ENCODE measurements at regions not wholly inside any gene's neighbourhood (a gene's known extent, or its start where the extent isn't known, plus 50 kb on each side); places are given as distances from the start of the nearest gene placed in this dataset.

DNA sequence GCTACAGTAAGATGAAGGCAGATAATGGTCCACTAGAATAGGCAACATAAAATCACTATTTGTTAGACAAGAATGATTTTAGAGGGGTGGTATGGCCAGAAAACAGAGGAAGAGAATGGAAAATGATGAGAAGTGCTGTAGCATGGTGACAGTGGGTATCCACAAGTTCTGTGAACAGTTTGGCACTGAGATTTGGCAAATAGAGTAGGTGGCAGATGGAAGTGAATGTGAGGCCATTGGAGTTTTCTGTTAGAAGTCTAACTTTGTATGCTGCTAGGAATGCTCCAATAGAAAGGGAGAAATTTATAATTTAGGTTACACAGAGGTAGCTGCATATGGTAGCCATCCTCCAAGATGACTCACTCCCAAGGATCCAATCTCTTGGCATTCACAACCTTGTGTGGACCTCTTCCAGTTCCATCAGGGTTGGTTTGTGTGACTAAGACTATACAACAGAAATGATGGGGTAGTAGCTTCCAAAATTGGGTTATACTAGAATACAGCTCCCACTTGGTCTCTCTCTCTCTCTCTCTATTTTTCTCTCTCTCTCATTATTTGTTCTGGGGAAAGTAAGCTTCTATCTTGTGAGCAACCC lies 646.9 kb upstream of the ZNF608 start:
- DNase-seq = no peak

DNA sequence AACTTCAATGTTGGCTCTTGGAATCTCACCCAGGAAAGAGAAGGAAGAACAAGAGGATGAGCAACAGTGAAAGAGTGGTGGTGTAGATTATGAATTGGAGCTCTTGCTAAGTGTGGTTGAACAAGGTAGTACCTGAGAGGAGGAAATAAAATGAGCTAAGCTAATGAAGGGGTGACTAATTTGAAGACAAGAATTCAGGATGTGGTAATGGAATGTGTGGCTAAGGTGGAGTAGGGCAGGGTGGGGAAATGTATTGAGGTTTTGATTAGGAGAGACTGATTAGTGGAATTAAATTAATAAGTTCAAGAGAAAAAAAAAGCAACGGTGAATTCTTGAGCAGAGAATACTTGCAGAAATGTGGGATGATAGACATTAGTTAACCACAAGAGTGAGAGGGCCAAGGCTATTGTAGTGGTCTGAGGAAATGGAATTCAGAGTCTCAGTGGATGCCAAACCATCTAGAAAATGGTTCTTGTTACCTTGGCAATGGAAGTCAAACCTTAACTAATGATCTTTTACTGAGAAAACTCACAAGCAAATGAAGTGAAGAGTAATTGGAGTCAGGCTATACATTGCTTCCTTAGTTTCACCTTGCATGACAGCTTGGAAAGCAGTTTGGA lies 648.3 kb upstream of the ZNF608 start:
- DNase-seq = no peak

DNA sequence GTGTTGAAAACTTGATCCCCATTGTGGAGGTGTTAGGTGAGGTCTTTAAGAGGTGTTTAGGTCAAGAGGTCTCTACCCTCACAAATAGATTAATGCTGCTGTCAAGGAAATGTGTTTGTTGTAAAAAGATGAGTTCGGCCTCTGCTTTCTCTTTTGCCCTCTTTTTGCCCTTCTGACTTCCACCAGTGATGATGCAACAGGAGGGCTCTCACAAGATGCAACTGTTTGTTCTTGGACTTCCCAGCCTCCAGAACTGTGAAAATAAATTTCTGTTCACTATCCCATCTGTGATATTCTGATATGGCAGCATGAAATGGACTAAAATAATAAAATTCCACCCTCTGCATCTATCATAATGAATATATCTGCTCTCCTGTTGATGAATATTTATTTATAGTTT lies 650.0 kb upstream of the ZNF608 start:
- DNase-seq = no peak

DNA sequence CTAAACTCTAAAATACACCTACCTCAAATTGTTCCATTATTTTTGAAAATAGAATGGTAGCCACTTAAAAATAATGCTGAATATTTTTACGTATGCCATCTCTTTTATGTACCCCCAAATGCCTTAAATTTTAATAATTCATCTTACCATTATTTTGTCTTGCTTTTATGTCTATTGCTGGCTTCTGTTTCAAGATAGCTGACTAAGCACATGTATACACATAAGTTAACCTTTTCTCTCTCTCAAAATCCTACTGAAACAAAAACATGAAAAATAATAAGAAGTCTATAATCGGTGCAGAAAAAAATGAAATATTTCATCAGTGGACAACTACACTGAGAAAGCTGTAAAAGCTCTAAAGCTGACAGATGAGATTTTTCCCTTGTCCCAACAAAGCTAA lies 652.0 kb upstream of the ZNF608 start:
- no peak for DNase-seq

DNA sequence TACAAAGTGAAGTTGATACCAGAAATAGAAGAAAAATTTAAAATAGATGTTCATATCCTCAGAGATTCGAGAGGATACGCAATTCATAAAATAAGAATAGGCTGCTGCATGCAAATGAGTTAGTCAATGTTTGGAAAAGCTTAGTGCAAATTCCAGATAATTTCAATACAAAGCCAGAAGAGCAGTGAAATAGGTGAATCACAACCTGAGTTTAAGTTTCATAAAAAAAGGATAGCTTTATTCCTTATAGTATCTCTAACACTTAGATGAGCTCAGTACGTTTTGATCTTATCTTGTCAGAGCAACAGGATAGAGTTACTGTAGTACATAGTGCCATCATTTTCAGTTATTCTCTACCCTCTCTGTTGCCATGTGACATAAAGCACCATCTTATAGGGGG lies 653.4 kb upstream of the ZNF608 start:
- DNase-seq = no peak

DNA sequence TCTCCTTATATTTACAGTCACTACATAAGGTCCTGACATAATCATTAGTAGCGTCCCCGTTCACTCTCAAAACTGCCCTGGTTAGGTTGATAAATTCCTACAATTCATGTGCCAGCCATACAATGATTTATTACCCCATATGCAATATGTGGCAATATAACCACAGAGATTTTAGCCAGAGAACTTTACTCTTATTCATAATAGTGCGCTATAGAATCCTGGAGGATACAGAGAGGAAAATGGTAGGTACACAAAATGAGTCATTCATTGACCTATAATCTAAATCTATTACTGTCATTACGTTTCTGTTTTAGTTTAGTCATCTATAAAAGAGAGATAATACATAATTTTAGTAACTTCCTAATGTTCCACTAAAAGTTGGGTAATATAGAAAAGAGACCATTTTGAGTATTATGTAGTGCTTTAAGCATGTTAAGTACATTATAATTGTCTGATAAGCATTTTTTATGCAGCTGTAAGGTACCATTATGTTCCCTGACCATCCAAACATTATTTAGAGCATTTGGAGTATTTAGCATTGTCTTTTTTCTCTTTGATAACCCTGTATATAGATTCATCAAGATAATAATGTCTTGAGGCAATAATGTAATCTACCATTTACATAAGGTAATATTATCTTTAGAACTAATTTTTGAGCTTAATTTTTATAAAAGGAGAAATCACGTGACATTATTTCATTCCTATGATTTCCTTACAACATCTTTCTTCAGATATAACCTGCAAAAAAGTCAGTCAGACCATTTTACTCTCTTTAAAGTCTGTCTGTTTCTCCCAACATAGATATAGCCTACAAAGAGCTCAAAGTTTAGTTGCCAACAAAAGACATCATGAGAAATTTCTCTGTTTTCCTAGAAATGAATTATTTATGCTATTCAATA lies 655.5 kb upstream of the ZNF608 start:
- DNase-seq = no peak

DNA sequence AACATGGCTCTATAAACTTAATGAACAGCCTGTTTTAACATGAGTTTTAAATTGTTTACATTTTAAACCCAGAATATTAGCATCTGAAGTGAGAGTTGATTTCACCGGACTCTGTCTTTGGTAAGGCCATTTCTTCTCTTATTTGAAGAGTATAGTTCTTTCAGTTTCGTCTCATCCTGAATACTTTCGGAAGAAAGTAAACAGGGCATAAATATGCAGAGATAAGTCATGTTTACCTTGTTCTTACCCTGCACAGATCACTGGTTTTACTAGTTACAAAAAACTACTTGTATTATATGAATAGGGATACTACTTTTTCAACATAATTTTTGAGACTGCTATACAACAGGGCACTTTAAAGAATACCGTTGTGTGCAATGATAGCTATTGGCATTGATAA lies 656.3 kb upstream of the ZNF608 start:
- DNase-seq = no peak

DNA sequence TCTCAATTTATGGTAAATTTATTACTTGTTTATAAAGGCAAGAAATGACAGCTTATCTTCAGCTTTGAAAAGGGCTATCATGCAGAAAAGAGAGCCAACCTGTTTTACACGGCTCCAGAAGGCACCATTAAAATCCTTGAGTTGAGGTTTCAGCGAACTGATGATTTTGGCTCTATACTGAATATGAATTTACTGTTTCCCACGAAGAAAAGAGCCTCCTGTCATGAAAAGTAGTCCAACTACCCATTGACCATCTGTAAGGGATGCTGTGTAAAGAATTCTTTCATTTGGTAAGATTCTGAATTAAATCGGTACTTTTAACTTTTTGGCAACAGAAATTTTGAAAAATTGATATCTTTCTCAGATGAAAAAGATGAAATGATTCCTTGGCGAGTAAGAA lies 657.6 kb upstream of the ZNF608 start:
- DNase-seq = no peak

DNA sequence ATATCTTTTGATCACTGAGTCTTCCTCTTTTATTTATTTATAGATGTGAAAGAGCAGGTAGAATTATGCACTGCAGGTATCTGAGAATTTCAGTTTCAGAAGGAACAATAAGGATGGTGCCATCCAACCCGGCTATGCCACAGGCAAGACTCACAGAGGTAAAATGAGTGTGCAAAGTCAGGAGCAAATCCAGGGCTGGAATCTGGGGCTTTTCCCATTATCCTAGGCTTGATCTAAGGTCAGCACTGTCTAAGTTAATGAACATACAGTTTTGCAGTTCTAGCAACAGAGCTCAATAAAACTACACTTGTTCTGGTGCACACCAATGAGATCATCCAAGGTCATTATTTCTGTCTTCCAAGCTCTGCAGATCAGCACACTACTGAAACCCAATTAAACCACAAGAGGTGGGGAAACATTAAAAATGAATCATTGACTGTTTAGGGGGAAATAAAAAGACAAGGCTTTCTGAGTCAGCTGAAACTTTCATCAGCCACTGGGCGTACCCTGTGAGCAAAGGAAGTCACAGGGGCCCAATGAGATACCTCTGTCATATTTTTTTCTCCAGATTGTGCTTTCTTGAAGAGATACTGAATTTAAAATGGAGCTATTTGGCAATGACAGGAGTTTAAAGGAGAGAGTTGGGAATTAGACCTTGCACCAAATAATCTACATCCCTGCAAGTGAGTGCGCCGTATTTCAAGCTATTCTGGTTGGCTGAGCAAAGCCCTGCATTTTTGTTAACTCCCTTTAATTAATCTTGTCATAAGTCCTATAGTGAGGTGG lies 662.2 kb upstream of the ZNF608 start:
- peak; percentile 35 for DNase-seq

DNA sequence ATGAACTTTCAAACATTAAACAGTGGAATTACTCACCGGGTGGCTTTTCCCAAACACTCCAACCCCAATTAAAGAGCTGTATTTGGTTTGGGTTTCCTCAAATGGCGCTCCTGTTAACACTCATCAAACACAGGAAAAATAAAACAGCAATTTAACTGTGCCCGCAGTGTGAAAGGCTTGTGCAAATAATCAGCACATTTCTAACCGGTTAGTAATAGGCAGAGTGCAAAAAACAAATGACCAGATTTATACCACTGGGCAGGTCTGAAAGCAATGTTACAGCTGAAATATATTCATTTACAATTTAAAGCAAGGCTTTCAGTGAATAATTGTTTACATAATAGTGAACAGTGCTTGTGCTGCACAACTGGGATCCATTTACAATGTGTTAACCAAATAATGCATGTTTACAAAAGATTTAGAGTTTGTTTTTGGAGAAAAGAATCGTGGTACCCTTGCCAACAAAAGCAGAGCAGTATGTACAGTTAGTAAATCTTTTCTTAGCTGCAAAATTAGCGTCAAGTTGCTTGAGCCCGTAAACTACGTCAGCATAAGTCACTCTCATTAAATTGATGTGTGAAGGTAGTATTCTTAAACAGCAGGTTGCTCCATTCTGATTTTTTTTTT lies 662.9 kb upstream of the ZNF608 start:
- DNase-seq = peak; percentile 78

DNA sequence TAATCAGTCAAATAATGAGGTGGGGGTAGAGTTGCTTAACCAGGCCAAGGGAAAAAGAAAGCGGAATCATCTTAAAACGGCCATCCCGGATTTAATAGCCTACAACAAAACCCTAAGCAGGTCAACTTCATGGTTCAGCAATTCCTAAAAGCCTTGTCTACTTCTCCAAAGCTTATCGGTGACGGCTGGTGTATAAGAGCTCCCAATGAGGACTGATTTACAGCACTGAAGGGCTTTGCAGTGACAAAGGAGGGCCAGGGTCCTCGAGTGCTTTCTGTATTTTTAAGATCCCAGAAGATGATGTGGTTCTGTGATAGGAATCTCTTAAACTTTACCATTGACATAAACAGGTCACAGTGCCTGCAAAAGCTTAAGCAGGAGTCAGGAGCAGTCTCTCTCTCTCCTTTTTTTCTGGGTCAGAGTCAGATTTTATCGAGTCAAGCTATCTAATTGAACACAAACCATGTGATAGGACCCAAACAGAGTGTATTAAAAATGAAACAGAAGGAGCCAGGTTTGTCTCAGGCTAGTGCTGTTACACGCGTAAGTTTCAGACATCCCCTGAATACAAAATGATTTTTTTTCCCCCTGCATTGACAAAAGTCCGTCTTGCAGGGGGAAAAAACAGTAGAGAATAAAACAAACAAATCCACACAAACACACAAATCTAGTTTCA lies 663.6 kb upstream of the ZNF608 start:
- peak; percentile 75 for DNase-seq

DNA sequence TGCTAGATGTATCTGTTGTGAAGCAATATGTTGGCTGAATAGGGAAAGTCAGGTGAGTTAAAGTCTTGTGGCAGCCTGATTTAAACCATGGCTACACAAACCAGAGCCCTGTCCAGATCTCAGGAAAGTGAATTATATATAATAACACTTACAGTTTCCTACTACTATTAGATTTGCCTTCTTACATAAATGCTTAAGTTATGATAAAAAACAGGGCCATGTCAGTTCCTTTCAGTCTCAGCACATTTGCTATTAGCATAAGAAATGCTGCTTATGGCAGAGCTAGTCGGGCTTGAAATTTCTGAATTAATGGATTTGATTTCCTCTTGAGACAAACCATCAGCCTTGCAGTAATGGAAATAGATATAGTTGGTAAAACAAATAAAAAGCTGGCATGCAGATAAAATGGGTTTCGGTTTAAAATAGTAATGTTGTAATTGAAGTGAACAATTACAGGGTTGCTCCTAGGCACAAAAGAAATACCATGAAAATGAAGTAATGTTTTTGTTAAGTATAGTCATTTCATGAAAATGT lies 664.2 kb upstream of the ZNF608 start:
- DNase-seq = peak; percentile 28

DNA sequence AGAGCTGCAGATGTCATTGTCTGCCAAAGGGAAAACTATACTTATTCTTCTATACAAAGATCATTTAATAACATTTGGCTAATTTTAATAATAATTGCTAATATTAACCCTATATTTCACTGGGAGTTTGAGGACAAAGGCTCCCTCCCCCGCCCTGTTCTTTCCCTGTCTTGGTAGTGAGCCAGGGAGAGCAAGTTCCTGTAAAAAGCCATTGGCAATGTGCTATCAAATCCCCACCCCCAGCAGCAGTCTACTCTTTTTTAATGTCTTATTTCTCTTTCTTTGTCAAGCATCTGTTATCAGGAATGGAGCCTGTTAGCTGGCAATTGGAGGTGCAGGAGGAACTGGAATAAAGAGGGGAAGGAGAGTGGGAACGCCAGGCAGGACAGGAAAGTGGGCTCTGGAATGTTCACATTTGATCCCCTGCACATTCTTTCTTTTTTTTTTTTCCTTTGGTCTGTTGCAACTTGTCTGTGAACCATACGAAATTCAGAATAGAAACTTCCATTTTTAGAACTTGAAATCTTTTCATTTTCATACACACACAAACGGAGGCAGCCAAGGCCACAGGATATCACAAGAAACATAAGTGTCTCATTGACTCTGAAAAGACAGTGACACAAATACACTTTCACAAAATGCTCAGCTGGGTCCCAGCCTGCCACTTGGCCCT lies 664.8 kb upstream of the ZNF608 start:
- peak; percentile 56 for DNase-seq

DNA sequence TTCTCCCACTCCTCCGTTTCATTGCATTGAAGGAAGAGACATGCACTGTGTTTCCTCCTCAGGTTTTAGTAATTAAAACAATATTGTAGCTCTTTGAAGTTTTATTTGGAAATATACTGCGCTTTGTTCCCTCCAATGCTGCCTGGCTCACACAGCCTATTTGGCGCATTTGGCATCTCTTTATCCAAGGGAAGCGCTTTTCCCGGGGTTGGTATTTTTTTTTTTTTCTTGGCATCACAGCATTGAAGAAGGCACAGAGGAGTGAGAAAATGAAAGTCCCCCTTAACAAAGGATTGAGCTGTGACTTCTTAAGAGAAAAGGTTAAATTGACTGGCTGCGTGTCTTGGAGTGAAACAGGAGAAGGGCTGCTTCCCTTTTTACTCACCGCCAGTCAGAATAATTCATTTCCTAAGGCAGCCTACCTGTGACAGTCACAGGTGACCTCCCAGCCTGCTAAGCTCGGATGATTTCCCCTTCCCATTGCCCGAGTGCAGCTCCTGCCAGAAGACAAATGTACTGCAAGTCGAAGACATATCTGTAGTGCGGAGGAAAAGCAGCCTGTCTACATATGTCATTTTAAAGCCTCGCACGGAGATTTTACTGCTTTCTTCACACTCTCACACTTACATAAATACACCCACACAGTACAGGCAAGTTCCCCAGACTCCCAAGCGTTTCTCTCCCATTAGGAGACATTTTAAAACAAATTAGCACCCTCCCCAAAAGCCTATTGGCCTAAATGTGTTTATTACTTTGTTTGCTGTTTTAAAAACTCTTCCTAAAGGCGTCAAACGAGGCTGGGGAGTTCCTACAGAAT lies 665.5 kb upstream of the ZNF608 start:
- peak; percentile 76 for DNase-seq

DNA sequence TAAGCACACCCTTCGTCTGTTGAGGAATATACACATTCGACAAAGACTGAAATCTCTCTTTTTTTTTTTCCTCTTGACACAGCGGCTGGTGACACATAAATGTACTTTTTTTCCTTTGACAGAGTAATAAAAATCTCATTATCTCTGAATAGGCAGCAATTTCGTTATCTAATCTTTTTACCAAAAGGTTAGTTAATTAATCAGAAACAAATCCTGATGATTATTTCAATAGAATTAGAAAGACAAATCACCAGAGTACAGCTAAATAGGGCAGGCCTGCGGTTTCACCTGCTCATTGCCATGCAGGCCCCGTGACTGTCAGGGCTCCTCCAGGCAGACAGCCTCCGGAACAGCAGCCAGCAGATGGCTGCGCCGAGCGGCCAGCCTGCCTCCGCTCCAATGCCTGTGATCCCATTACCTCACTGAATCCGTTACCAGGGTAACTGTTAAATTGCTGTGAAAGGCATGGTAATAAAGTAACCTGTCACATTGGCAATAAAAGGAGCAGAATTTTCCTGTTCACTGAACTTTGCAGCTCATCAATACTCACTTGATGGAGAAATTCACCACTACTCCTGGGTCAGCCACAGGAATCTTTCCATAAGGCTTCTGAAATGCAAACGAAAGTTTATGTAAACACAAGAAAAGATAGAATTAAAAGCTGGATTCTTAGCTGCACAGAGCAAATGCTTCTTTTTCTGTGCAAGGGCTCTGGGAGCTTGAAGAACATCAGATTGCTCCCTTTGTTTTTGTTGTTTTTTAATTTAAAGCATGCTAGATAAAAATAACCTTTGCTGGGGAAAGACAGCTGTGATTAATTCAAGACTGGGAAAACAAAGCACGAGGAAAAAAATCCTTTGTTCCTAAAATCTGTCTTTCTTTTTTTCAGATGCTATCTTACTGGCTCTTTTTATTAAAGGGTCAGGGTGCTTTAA lies 666.4 kb upstream of the ZNF608 start:
- DNase-seq = peak; percentile 92

DNA sequence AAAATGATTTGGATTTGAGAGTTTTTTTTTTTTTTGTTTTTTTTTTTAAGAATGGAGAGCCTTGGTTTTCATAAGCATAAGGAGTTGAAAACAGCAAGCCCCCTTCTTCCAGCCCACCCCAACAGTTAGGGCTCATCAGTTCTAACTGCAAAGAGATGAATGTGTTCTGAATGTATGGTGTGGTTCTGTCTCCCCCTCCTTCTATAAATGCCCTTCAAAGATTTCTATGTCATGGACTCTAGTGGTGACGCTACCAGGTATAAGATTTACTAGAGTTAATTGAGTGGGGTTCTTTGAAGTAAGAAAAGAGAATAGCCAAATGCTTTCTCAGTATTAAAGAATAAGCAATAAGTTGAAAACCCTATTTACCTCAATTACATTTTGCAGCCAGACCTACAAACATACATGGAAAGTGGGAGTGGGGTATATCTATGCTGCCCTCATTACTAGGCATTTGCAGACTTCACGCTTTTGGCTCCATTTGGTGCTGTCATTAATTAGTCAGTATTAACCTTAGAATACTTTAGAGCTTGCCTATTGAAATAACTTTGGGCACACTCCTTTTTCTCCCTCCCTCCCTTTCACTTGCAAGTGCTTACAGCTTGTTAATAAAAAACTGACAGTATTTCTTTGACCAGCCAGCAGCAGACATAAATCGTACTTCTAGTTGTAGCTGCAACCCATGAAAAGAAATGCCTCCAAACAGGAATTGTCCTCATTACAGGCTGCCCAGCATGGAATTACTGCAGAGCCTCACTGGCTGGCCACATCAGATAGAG lies 667.2 kb upstream of the ZNF608 start:
- peak; percentile 35 for DNase-seq

DNA sequence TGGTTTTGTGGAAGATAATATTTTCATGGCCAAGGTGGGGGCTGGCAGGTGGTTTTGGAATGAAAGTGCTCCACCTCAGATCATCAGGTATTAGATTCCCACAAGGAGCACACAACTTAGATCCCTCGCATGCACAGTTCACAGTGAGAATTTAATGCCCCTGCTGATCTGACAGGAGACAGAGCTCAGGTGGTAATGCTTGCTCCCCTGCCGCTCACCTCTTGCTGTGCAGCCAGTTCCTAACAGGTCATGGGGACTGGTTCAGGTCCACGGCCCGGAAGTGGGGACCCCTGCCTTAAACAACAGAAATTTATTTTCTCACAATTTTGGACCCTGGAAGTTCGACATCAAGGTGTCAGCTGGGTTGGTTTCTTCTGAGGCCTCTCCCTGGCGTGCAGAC lies 668.7 kb upstream of the ZNF608 start:
- DNase-seq = no peak

DNA sequence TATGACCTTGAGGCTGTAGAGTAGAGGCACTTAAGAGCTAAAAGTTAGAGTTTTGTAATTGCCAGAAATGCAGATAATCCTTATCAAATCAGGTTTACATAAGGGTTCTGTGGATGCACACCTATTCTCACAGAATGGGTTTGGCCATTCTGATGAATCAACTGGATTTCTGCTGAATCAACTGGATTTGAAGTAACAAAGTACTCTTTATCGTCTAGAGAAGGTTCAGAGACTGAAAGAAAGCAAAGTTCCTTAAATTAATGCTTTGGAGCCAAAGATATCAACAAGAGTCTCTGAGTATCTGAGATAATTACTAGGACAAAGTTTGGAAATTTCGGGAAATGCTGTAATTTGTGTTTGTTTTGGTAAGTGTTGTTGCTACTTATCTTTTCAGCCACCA lies 669.6 kb upstream of the ZNF608 start:
- DNase-seq = no peak

All from left kidney (tissue), 1 donor.